HL-60 (cell line): ENCODE measurements at regions not wholly inside any gene's neighbourhood (a gene's known extent, or its start where the extent isn't known, plus 50 kb on each side); places are given as distances from the start of the nearest gene placed in this dataset.
"Not testable (repeated sequence)": the region's sequence is repeated elsewhere in the genome, so short reads cannot be mapped to it uniquely, and the experiment has no call there.

Source experiments
- CTCF ChIP-seq: IDR thresholded peaks from one replicate; pipeline ENCODE4 v1.5.1; 2011; ENCODE audit warnings: low read length, control low read depth, inconsistent platforms; ENCODE audit not compliant: insufficient read depth
- GABPA ChIP-seq: IDR thresholded peaks from 2 replicates; pipeline ENCODE4 v1.6.1; 2012; ENCODE audit warnings: low read depth

DNA sequence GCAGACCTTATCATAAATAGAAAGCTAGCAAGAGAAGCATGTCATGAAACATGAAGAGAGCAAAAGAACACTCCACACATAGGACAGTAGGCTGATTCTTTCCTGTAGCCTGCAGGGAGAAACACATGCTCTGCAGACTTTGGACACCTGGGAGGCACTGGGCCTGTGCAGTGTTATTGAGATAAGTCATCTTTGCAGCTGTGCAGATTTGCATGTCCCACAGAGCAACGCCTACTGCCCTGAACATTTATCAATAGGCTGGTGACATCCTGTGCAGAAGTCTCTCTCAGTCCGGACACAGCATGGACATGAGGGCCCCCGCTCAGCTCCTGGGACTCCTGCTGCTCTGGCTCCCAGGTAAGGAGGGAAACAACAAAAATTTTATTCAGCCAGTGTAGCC is 1277.1 kb downstream of the RPIA start:
- TF ChIP-seq GABPA, CTCF: not testable (repeated sequence)
